Muscle layer of colon (tissue), 2 donors: ENCODE measurements at regions not wholly inside any gene's neighbourhood (a gene's known extent, or its start where the extent isn't known, plus 50 kb on each side); places are given as distances from the start of the nearest gene placed in this dataset.
"Not testable (repeated sequence)": the region's sequence is repeated elsewhere in the genome, so short reads cannot be mapped to it uniquely, and the experiment has no call there.

Experiments
- H3K27ac ChIP-seq: one replicate; pipeline ENCODE4 v1.7.0; 2013; ENCODE audit warnings: low read depth, mild to moderate bottlenecking, low read length, moderate library complexity
- H3K27me3 ChIP-seq, 2 donors: one replicate each; pipeline ENCODE4 v1.7.0; 2013; ENCODE audit warnings: low read length in 2 of 2, mild to moderate bottlenecking in 2 of 2; ENCODE audit not compliant: insufficient read depth in 2 of 2, control insufficient read depth in 1 of 2
- H3K36me3 ChIP-seq: one replicate; pipeline ENCODE4 v1.7.0; 2013; ENCODE audit warnings: mild to moderate bottlenecking, low read length; ENCODE audit not compliant: insufficient read depth
- H3K4me1 ChIP-seq: one replicate; pipeline ENCODE4 v1.7.0; 2013; ENCODE audit warnings: mild to moderate bottlenecking, low read length; ENCODE audit not compliant: insufficient read depth
- H3K4me3 ChIP-seq, 2 donors: one replicate each; pipeline ENCODE4 v1.7.0; 2013; ENCODE audit warnings: low read length in 2 of 2, low read depth in 1 of 2, mild to moderate bottlenecking in 1 of 2, moderate library complexity in 1 of 2
- H3K9ac ChIP-seq: one replicate; pipeline ENCODE4 v1.7.0; 2013; ENCODE audit warnings: low read length
- H3K9me3 ChIP-seq: one replicate; pipeline ENCODE4 v1.7.0; 2013; ENCODE audit warnings: mild to moderate bottlenecking, low read length
- donor health status: abdominal sarcoma.
- donor health status: Adenocarcinoma of cecum.

- H3K9me3 ChIP-seq, H3K27ac ChIP-seq, H3K4me3 ChIP-seq, H3K36me3 ChIP-seq, H3K9ac ChIP-seq, H3K27me3 ChIP-seq, H3K4me1 ChIP-seq: not testable (repeated sequence)
Observed at GRCh38 chr20:54788260-54788659, 312.9 kb downstream of the DOK5 start.

- H3K27ac ChIP-seq, H3K4me3 ChIP-seq, H3K36me3 ChIP-seq, H3K9ac ChIP-seq, H3K27me3 ChIP-seq, H3K9me3 ChIP-seq, H3K4me1 ChIP-seq: not testable (repeated sequence)
Observed at GRCh38 chr20:54782758-54783157, 307.4 kb downstream of the DOK5 start.

- H3K9me3 ChIP-seq, result no peaks in the 10 kb centered on the region
Observed at GRCh38 chr20:54774426-54774825, 299.0 kb downstream of the DOK5 start.

GRCh38 chr20:54773643-54774000, 298.2 kb downstream of the DOK5 start:
- Histone ChIP-seq H3K27me3 (no peaks in the 10 kb centered on the region), H3K9me3 (no peaks in the 10 kb centered on the region), H3K4me3 (no peak overlapping the region)

More at GRCh38 chr20:54774426-54774825, 299.0 kb downstream of the DOK5 start:
- no peak overlapping the region for H3K4me3 ChIP-seq
- no peaks in the 10 kb centered on the region for H3K27me3 ChIP-seq
- H3K36me3 ChIP-seq, result no peaks in the 10 kb centered on the region
- no peaks in the 10 kb centered on the region for H3K4me1 ChIP-seq
- H3K27ac ChIP-seq, result no peak overlapping the region
- no peak overlapping the region for H3K9ac ChIP-seq

GRCh38 chr20:54772893-54773642, 297.7 kb downstream of the DOK5 start:
- Histone ChIP-seq H3K9me3 (no peaks in the 10 kb centered on the region), H3K4me1 (no peaks in the 10 kb centered on the region), H3K27ac (no peak overlapping the region), H3K36me3 (no peaks in the 10 kb centered on the region), H3K9ac (no peak overlapping the region), H3K27me3 (no peaks in the 10 kb centered on the region), H3K4me3 (no peak overlapping the region)

More at GRCh38 chr20:54773643-54774000, 298.2 kb downstream of the DOK5 start:
- Histone ChIP-seq H3K27ac (no peak overlapping the region), H3K4me1 (no peaks in the 10 kb centered on the region), H3K9ac (no peak overlapping the region), H3K36me3 (no peaks in the 10 kb centered on the region)

- Histone ChIP-seq H3K27me3 (no peaks in the 10 kb centered on the region), H3K27ac (no peak overlapping the region), H3K36me3 (no peaks in the 10 kb centered on the region), H3K4me1 (no peaks in the 10 kb centered on the region), H3K9me3 (no peaks in the 10 kb centered on the region), H3K9ac (no peak overlapping the region), H3K4me3 (no peak overlapping the region)
Observed at GRCh38 chr20:54766483-54766882, 291.1 kb downstream of the DOK5 start.

GRCh38 chr20:54763366-54763765, 288.0 kb downstream of the DOK5 start:
- H3K36me3 ChIP-seq, result no peaks in the 10 kb centered on the region
- no peak overlapping the region for H3K4me3 ChIP-seq
- no peak overlapping the region for H3K27ac ChIP-seq
- no peaks in the 10 kb centered on the region for H3K4me1 ChIP-seq
- no peaks in the 10 kb centered on the region for H3K9me3 ChIP-seq
- H3K27me3 ChIP-seq, result no peaks in the 10 kb centered on the region
- H3K9ac ChIP-seq, result no peak overlapping the region

GRCh38 chr20:54759589-54759988, 284.2 kb downstream of the DOK5 start:
- Histone ChIP-seq H3K9me3 (no peaks in the 10 kb centered on the region), H3K4me1 (no peaks in the 10 kb centered on the region), H3K27me3 (no peaks in the 10 kb centered on the region)

GRCh38 chr20:54746796-54747195, 271.4 kb downstream of the DOK5 start:
- no peaks in the 10 kb centered on the region for H3K27me3 ChIP-seq

More at GRCh38 chr20:54759589-54759988, 284.2 kb downstream of the DOK5 start:
- Histone ChIP-seq H3K9ac (no peak overlapping the region), H3K27ac (no peak overlapping the region), H3K36me3 (no peaks in the 10 kb centered on the region), H3K4me3 (no peak overlapping the region)

GRCh38 chr20:54745780-54746179, 270.4 kb downstream of the DOK5 start:
- Histone ChIP-seq H3K9ac (no peak overlapping the region), H3K27ac (no peak overlapping the region), H3K36me3 (no peaks in the 10 kb centered on the region), H3K27me3 (no peaks in the 10 kb centered on the region), H3K9me3 (no peaks in the 10 kb centered on the region), H3K4me1 (no peaks in the 10 kb centered on the region), H3K4me3 (no peak overlapping the region)

More at GRCh38 chr20:54746796-54747195, 271.4 kb downstream of the DOK5 start:
- H3K9me3 ChIP-seq, result no peaks in the 10 kb centered on the region
- H3K4me1 ChIP-seq, result no peaks in the 10 kb centered on the region
- no peaks in the 10 kb centered on the region for H3K36me3 ChIP-seq
- no peak overlapping the region for H3K9ac ChIP-seq
- H3K4me3 ChIP-seq, result no peak overlapping the region
- H3K27ac ChIP-seq, result no peak overlapping the region

- no peak overlapping the region for H3K4me3 ChIP-seq
- H3K36me3 ChIP-seq, result no peaks in the 10 kb centered on the region
- no peaks in the 10 kb centered on the region for H3K4me1 ChIP-seq
- no peaks in the 10 kb centered on the region for H3K9me3 ChIP-seq
- H3K27me3 ChIP-seq, result no peaks in the 10 kb centered on the region
- no peak overlapping the region for H3K27ac ChIP-seq
- no peak overlapping the region for H3K9ac ChIP-seq
Observed at GRCh38 chr20:54744097-54744496, 268.7 kb downstream of the DOK5 start.

- Histone ChIP-seq H3K4me1 (no peaks in the 10 kb centered on the region), H3K27me3 (no peaks in the 10 kb centered on the region), H3K4me3 (no peak overlapping the region), H3K27ac (no peak overlapping the region), H3K36me3 (no peaks in the 10 kb centered on the region), H3K9ac (no peak overlapping the region), H3K9me3 (no peaks in the 10 kb centered on the region)
Observed at GRCh38 chr20:54742193-54742592, 266.8 kb downstream of the DOK5 start.
